ENCODE measurements at regions not wholly inside any gene's neighbourhood (a gene's known extent, or its start where the extent isn't known, plus 50 kb on each side); places are given as distances from the start of the nearest gene placed in this dataset.

DNA sequence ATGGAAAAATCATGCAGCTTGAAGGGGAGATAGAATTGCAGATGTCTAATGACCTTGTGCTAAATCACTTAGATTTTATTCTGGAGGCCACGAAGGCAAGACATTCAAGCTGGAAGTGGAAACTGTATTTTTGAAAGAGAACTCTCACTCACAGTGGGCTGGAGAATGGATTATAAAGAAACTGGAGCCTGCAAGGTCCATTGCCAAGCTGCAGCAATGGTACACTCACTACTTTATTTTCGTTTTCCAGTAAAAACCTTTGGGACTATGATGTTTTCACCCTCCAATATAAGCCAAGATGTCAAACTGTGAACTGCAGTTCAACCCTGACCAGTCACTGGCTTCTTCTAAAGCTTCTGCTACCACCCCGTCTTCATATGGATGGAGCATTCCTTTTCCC is 62.0 kb downstream of the SKIDA1 start:
- Mint-ChIP-seq H3K27me3 (ENCODE audit: unreplicated experiment) (peaks cover 1% of the 10 kb centered on the region), H3K4me1 (ENCODE audit: unreplicated experiment) (no peaks in the 10 kb centered on the region), H3K9me3 (ENCODE audit: unreplicated experiment) (no peaks in the 10 kb centered on the region), H3K36me3 (ENCODE audit: low read depth, unreplicated experiment) (no peaks in the 10 kb centered on the region), H3K4me3 (ENCODE audit: unreplicated experiment) (no peak overlapping the region), H3K27ac (ENCODE audit: unreplicated experiment) (no peak overlapping the region)
- no peak for DNase-seq (ENCODE audit: low spot score)
- no peak for TF ChIP-seq CTCF (IDR thresholded peaks at IDR 0.05; ENCODE audit: unreplicated experiment)

- Mint-ChIP-seq H3K9me3 (ENCODE audit: unreplicated experiment) (no peaks in the 10 kb centered on the region), H3K4me1 (ENCODE audit: unreplicated experiment) (no peaks in the 10 kb centered on the region), H3K36me3 (ENCODE audit: low read depth, unreplicated experiment) (no peaks in the 10 kb centered on the region), H3K4me3 (ENCODE audit: unreplicated experiment) (no peak overlapping the region), H3K27me3 (ENCODE audit: unreplicated experiment) (peaks cover 1% of the 10 kb centered on the region), H3K27ac (ENCODE audit: unreplicated experiment) (no peak overlapping the region)
- no peak for TF ChIP-seq CTCF (IDR thresholded peaks at IDR 0.05; ENCODE audit: unreplicated experiment)
- DNase-seq (ENCODE audit: low spot score), result no peak
Measured at GRCh38 chr10:21458126-21458871, 67.2 kb downstream of the SKIDA1 start.

DNA sequence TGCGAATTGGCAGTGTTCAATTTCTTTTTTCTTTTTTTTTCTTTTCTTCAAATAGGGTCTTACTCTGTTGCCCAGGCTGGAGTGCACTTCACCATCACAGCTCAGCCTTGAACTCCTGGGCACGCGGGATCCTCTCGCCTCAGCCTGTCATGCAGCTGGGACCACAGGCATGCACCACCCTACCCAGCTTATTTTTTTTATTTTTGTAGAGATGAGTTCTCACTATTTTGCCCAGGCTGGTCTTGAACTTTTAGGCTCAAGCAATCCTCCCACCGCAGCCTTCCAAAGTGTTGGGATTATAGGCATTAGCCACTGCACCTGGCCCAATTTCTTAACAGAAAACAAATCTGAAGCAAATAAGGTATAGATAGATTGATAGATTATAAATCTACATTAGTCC is 69.3 kb downstream of the SKIDA1 start:
- Mint-ChIP-seq H3K27ac (ENCODE audit: unreplicated experiment) (no peak overlapping the region), H3K4me3 (ENCODE audit: unreplicated experiment) (no peak overlapping the region), H3K4me1 (ENCODE audit: unreplicated experiment) (no peaks in the 10 kb centered on the region), H3K27me3 (ENCODE audit: unreplicated experiment) (no peaks in the 10 kb centered on the region), H3K36me3 (ENCODE audit: low read depth, unreplicated experiment) (no peaks in the 10 kb centered on the region), H3K9me3 (ENCODE audit: unreplicated experiment) (no peaks in the 10 kb centered on the region)
- no peak for DNase-seq (ENCODE audit: low spot score)
- no peak for TF ChIP-seq CTCF (IDR thresholded peaks at IDR 0.05; ENCODE audit: unreplicated experiment)

GRCh38 chr10:21452203-21452602 is 73.3 kb downstream of the SKIDA1 start:
- H3K4me1 Mint-ChIP-seq (ENCODE audit: unreplicated experiment), result no peaks in the 10 kb centered on the region
- no peak overlapping the region for H3K4me3 Mint-ChIP-seq (ENCODE audit: unreplicated experiment)
- H3K27ac Mint-ChIP-seq (ENCODE audit: unreplicated experiment), result no peak overlapping the region
- no peaks in the 10 kb centered on the region for H3K36me3 Mint-ChIP-seq (ENCODE audit: low read depth, unreplicated experiment)
- no peaks in the 10 kb centered on the region for H3K27me3 Mint-ChIP-seq (ENCODE audit: unreplicated experiment)
- H3K9me3 Mint-ChIP-seq (ENCODE audit: unreplicated experiment), result no peaks in the 10 kb centered on the region
- no peak for DNase-seq (ENCODE audit: low spot score)
- TF ChIP-seq CTCF (IDR thresholded peaks at IDR 0.05; ENCODE audit: unreplicated experiment), result no peak

- peaks cover 1% of the 10 kb centered on the region for H3K27me3 Mint-ChIP-seq (ENCODE audit: unreplicated experiment)
- peaks cover 8% of the 10 kb centered on the region for H3K4me1 Mint-ChIP-seq (ENCODE audit: unreplicated experiment)
- DNase-seq (ENCODE audit: low spot score), result no peak
- H3K4me3 Mint-ChIP-seq (ENCODE audit: unreplicated experiment), result no peak overlapping the region
- no peak overlapping the region for H3K27ac Mint-ChIP-seq (ENCODE audit: unreplicated experiment)
- no peak for TF ChIP-seq CTCF (IDR thresholded peaks at IDR 0.05; ENCODE audit: unreplicated experiment)
- no peaks in the 10 kb centered on the region for H3K9me3 Mint-ChIP-seq (ENCODE audit: unreplicated experiment)
- H3K36me3 Mint-ChIP-seq (ENCODE audit: low read depth, unreplicated experiment), result no peaks in the 10 kb centered on the region
Measured at GRCh38 chr10:21449288-21449966, 76.1 kb downstream of the SKIDA1 start.
